ENCODE measurements at regions not wholly inside any gene's neighbourhood (a gene's known extent, or its start where the extent isn't known, plus 50 kb on each side); places are given as distances from the start of the nearest gene placed in this dataset.

GRCh38 chr9:106726070-106726815, 136.7 kb upstream of the ZNF462 start:
- Histone ChIP-seq H3K4me1 (ENCODE audit: insufficient read depth, low read length) (no peaks in the 10 kb centered on the region), H3K79me2 (ENCODE audit: insufficient read depth, low read length) (no peaks in the 10 kb centered on the region), H3K27ac (ENCODE audit: low read length) (no peak overlapping the region), H3K4me3 (ENCODE audit: low read depth in 1 of 2, low read length in 2 of 2) (no peak overlapping the region), H3K9ac (ENCODE audit: low read depth, low read length) (no peak overlapping the region), H3K36me3 (ENCODE audit: insufficient read depth, low read length) (no peaks in the 10 kb centered on the region), H3K4me2 (ENCODE audit: insufficient read depth, low read length) (no peak overlapping the region), H3K9me3 (ENCODE audit: insufficient read depth, low read length, severe bottlenecking) (no peaks in the 10 kb centered on the region), H4K20me1 (ENCODE audit: insufficient read depth, low read length) (no peaks in the 10 kb centered on the region), H3K27me3 (ENCODE audit: insufficient read depth, low read length, poor library complexity) (no peaks in the 10 kb centered on the region), H2AFZ (ENCODE audit: low read depth, low read length) (no peak overlapping the region)
- ATAC-seq (ENCODE audit: insufficient read depth, low read depth) (no peak), DNase-seq (no peak)
- TF ChIP-seq CTCF (IDR thresholded peaks at IDR 0.05; ENCODE audit: borderline replicate concordance, extremely low read depth, low read length, poor library complexity, severe bottlenecking) = no peak
- TF ChIP-seq EZH2 (IDR thresholded peaks at IDR 0.05; ENCODE audit: borderline replicate concordance, low read depth, low read length, severe bottlenecking) = no peak

GRCh38 chr9:106727969-106728368, 135.0 kb upstream of the ZNF462 start:
- no peak for DNase-seq
- no peaks in the 10 kb centered on the region for H3K4me1 ChIP-seq (ENCODE audit: insufficient read depth, low read length)
- H4K20me1 ChIP-seq (ENCODE audit: insufficient read depth, low read length) = no peaks in the 10 kb centered on the region
- no peak overlapping the region for H3K9ac ChIP-seq (ENCODE audit: low read depth, low read length)
- H3K27me3 ChIP-seq (ENCODE audit: insufficient read depth, low read length, poor library complexity) = no peaks in the 10 kb centered on the region
- no peak overlapping the region for H3K4me3 ChIP-seq (ENCODE audit: low read depth in 1 of 2, low read length in 2 of 2)
- H3K79me2 ChIP-seq (ENCODE audit: insufficient read depth, low read length) = no peaks in the 10 kb centered on the region
- no peak for TF ChIP-seq CTCF (IDR thresholded peaks at IDR 0.05; ENCODE audit: borderline replicate concordance, extremely low read depth, low read length, poor library complexity, severe bottlenecking)
- no peak for TF ChIP-seq EZH2 (IDR thresholded peaks at IDR 0.05; ENCODE audit: borderline replicate concordance, low read depth, low read length, severe bottlenecking)
- H3K4me2 ChIP-seq (ENCODE audit: insufficient read depth, low read length) = no peak overlapping the region
- H3K27ac ChIP-seq (ENCODE audit: low read length) = no peak overlapping the region
- H3K36me3 ChIP-seq (ENCODE audit: insufficient read depth, low read length) = no peaks in the 10 kb centered on the region
- no peak overlapping the region for H2AFZ ChIP-seq (ENCODE audit: low read depth, low read length)
- no peaks in the 10 kb centered on the region for H3K9me3 ChIP-seq (ENCODE audit: insufficient read depth, low read length, severe bottlenecking)
- no peak for ATAC-seq (ENCODE audit: insufficient read depth, low read depth)

- no peaks in the 10 kb centered on the region for H3K27me3 ChIP-seq (ENCODE audit: insufficient read depth, low read length, poor library complexity)
- TF ChIP-seq CTCF (IDR thresholded peaks at IDR 0.05; ENCODE audit: borderline replicate concordance, extremely low read depth, low read length, poor library complexity, severe bottlenecking) (no peak), EZH2 (IDR thresholded peaks at IDR 0.05; ENCODE audit: borderline replicate concordance, low read depth, low read length, severe bottlenecking) (no peak)
- no peaks in the 10 kb centered on the region for H3K9me3 ChIP-seq (ENCODE audit: insufficient read depth, low read length, severe bottlenecking)
- DNase-seq = no peak
- H4K20me1 ChIP-seq (ENCODE audit: insufficient read depth, low read length) = no peaks in the 10 kb centered on the region
- H3K9ac ChIP-seq (ENCODE audit: low read depth, low read length) = no peak overlapping the region
- H3K4me1 ChIP-seq (ENCODE audit: insufficient read depth, low read length) = no peaks in the 10 kb centered on the region
- no peaks in the 10 kb centered on the region for H3K36me3 ChIP-seq (ENCODE audit: insufficient read depth, low read length)
- no peak for ATAC-seq (ENCODE audit: insufficient read depth, low read depth)
- H3K79me2 ChIP-seq (ENCODE audit: insufficient read depth, low read length) = no peaks in the 10 kb centered on the region
- H3K4me3 ChIP-seq (ENCODE audit: low read depth in 1 of 2, low read length in 2 of 2) = no peak overlapping the region
- H3K4me2 ChIP-seq (ENCODE audit: insufficient read depth, low read length) = no peak overlapping the region
- no peak overlapping the region for H3K27ac ChIP-seq (ENCODE audit: low read length)
- H2AFZ ChIP-seq (ENCODE audit: low read depth, low read length) = no peak overlapping the region
These were observed 134.1 kb upstream of the ZNF462 start for GRCh38 chr9:106728860-106729259.

Data from DND-41 (cell line).